ENCODE measurements at regions not wholly inside any gene's neighbourhood (a gene's known extent, or its start where the extent isn't known, plus 50 kb on each side); places are given as distances from the start of the nearest gene placed in this dataset.

DNA sequence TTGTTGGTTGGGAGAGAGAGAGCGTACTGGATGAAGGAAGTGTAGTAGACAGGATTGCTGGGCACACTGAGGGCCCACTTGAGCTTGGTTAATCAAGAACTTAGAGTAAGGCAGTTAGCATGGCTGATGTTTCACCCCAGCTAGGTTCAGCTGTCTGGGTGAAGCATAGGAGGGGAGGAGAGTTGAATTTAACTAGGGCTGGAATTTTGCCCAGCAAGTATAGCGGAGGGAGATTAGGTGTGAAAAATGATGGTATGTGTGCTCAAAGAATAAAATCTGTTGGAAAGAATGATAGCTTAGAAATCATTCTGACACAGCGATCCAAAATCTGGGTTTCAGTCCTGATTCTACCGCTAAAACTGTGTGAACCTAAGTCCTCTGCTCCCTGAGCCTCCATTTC lies 461.5 kb upstream of the PROX1 start:
- intact Hi-C loops (cut with micrococcal nuclease; ENCODE audit: unreplicated experiment), result no loop called here
- in situ Hi-C loops (cut with HindIII; ENCODE audit: low pct_unique_long_range_greater_than_20kb, low sequenced_read_pairs), result no loop called here

DNA sequence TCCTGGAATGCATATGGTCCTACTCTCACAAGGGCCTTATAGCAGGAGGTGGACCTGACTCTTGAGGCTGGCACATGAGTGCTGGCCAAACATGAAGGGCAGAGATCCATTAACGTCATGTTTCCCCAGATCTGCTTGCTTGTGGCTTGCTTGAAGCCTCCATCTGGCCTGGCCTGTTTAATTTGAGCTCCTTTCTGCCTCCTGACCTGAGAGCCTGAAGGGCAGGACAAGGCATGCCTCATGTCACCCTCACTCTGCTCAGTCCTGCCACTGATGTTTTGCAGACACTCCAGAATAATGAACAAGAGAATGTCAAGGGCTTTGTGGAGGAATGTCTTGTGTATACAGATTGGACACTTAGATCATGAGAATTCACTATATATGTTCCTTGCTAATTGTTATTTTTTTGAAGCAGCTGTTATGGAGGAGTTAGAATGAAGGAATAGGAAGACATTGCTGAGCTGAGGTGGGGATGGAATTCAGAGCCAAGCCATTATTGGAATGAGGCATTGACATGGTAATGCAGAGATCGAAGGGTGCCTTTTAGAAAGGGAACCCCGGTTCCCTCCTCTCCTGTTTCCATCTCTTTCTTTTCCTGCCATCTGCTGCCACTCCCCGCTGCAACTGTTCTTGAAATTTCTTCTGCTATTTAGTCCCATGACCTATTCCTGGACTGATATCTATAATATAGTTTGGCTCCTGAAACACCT lies 457.0 kb upstream of the PROX1 start:
- TF ChIP-seq POLR2AphosphoS5 (IDR thresholded peaks at IDR 0.05; ENCODE audit: low read depth, low read length) (no peak), CTCF (IDR thresholded peaks at IDR 0.05) (no peak), SIN3A (IDR thresholded peaks at IDR 0.05; ENCODE audit: borderline replicate concordance, insufficient read depth, low read depth, low read length) (no peak), TCF7L2 (IDR thresholded peaks at IDR 0.05; ENCODE audit: low read depth, low read length) (no peak)
- TF ChIP-seq, protein P1, sequence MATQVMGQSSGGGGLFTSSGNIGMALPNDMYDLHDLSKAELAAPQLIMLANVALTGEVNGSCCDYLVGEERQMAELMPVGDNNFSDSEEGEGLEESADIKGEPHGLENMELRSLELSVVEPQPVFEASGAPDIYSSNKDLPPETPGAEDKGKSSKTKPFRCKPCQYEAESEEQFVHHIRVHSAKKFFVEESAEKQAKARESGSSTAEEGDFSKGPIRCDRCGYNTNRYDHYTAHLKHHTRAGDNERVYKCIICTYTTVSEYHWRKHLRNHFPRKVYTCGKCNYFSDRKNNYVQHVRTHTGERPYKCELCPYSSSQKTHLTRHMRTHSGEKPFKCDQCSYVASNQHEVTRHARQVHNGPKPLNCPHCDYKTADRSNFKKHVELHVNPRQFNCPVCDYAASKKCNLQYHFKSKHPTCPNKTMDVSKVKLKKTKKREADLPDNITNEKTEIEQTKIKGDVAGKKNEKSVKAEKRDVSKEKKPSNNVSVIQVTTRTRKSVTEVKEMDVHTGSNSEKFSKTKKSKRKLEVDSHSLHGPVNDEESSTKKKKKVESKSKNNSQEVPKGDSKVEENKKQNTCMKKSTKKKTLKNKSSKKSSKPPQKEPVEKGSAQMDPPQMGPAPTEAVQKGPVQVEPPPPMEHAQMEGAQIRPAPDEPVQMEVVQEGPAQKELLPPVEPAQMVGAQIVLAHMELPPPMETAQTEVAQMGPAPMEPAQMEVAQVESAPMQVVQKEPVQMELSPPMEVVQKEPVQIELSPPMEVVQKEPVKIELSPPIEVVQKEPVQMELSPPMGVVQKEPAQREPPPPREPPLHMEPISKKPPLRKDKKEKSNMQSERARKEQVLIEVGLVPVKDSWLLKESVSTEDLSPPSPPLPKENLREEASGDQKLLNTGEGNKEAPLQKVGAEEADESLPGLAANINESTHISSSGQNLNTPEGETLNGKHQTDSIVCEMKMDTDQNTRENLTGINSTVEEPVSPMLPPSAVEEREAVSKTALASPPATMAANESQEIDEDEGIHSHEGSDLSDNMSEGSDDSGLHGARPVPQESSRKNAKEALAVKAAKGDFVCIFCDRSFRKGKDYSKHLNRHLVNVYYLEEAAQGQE (IDR thresholded peaks at IDR 0.05; ENCODE audit: insufficient read depth in 1 of 2, low read depth in 2 of 2, low read length in 1 of 2), result no peak
- ChIA-PET POLR2A (no interaction called here), CTCF (no interaction called here)
- Histone ChIP-seq H3K4me1 (ENCODE audit: control insufficient read depth, insufficient read depth, low read length) (no peaks in the 10 kb centered on the region), H3K4me3 (ENCODE audit: low read depth in 2 of 2, low read length in 2 of 2) (no peak overlapping the region), H3K27ac (ENCODE audit: low read length) (no peak overlapping the region), H3K27me3 (ENCODE audit: control insufficient read depth, insufficient read depth, low read length) (no peaks in the 10 kb centered on the region; the same call in 1 of the 2 replicates), H3K9me3 (ENCODE audit: control insufficient read depth, insufficient read depth, low read depth, low read length) (no peaks in the 10 kb centered on the region), H3K36me3 (ENCODE audit: control insufficient read depth, insufficient read depth, low read length) (no peaks in the 10 kb centered on the region)
- in situ Hi-C loops (cut with HindIII; ENCODE audit: low pct_unique_long_range_greater_than_20kb, low sequenced_read_pairs), result no loop called here
- intact Hi-C loops (cut with micrococcal nuclease; ENCODE audit: unreplicated experiment), result no loop called here
- ATAC-seq (no peak), DNase-seq (ENCODE audit: low read depth, low spot score) (no peak)
- no TSS peak for BruUV-seq (replicated peaks)

More for the DNA sequence above, 461.5 kb upstream of the PROX1 start:
- TF ChIP-seq POLR2AphosphoS5 (IDR thresholded peaks at IDR 0.05; ENCODE audit: low read depth, low read length) (no peak), CTCF (IDR thresholded peaks at IDR 0.05) (no peak), SIN3A (IDR thresholded peaks at IDR 0.05; ENCODE audit: borderline replicate concordance, insufficient read depth, low read depth, low read length) (no peak), TCF7L2 (IDR thresholded peaks at IDR 0.05; ENCODE audit: low read depth, low read length) (no peak)
- TF ChIP-seq, protein P1 (IDR thresholded peaks at IDR 0.05; ENCODE audit: insufficient read depth in 1 of 2, low read depth in 2 of 2, low read length in 1 of 2), result no peak
- CTCF ChIA-PET, result no interaction called here
- POLR2A ChIA-PET, result no interaction called here
- H3K27ac ChIP-seq (ENCODE audit: low read length), result no peak overlapping the region
- H3K4me1 ChIP-seq (ENCODE audit: control insufficient read depth, insufficient read depth, low read length), result no peaks in the 10 kb centered on the region
- H3K27me3 ChIP-seq (ENCODE audit: control insufficient read depth, insufficient read depth, low read length), result no peaks in the 10 kb centered on the region; the same call in 1 of the 2 replicates
- H3K4me3 ChIP-seq (ENCODE audit: low read depth in 2 of 2, low read length in 2 of 2), result no peak overlapping the region
- no TSS peak for BruUV-seq (replicated peaks)
- H3K36me3 ChIP-seq (ENCODE audit: control insufficient read depth, insufficient read depth, low read length), result no peaks in the 10 kb centered on the region
- ATAC-seq, result no peak
- no peak for DNase-seq (ENCODE audit: low read depth, low spot score)
- no peaks in the 10 kb centered on the region for H3K9me3 ChIP-seq (ENCODE audit: control insufficient read depth, insufficient read depth, low read depth, low read length)

Data from Panc1 (cell line).